K562 (cell line): ENCODE measurements at regions not wholly inside any gene's neighbourhood (a gene's known extent, or its start where the extent isn't known, plus 50 kb on each side); places are given as distances from the start of the nearest gene placed in this dataset.

ENCODE experiments used
- ATAC-seq: fragments of 200-7000 bp; cut with Tn5 transposase; 3 replicates; pipeline ENCODE4 v1.9.1; 2020; ENCODE audit warnings: moderate library complexity
- BruUV-seq: library from RNA; stranded (reverse); fragments of 400-500 nt; replicated peaks from 2 replicates; lab custom pipeline; 2021; lab: Mats Ljungman, UMichigan
- CTCF ChIA-PET: fragments of 300-600 bp; formaldehyde crosslinking; extraction: SDS; loops from one replicate; lab custom pipeline; 2021; ENCODE audit warnings: low intra/inter-chr PET ratio; lab: Yijun Ruan, JAX
- POLR2A ChIA-PET: fragments of 300-600, 350-650 bp; sonication (Branson Sonifier 250); formaldehyde crosslinking; extraction: SDS; loops from one replicate; lab custom pipeline; 2021; ENCODE audit warnings: antibody characterized with exemption, inconsistent platforms; lab: Yijun Ruan, JAX
- DNase-seq, 4 experiments: peaks; one replicate each; pipeline versions ENCODE4 v3.0.0 to v3.0.0-alpha.2; 2011 to 2018; ENCODE audit warnings: low spot score in 3 of 4, mixed read lengths in 3 of 4; ENCODE audit errors: extremely low read depth in 1 of 4
- FAIRE-seq: peaks from 2 replicates; lab custom pipeline; 2011; peaks lifted over from hg19 to GRCh38; lab: Jason Lieb, UNC
- H2AFZ ChIP-seq: 2 replicates; pipeline ENCODE4 v1.6.0; 2011; ENCODE audit warnings: low read depth, low read length, control low read depth, inconsistent platforms
- H3K27ac ChIP-seq: fragments of 200-600 bp; 3 replicates; pipeline ENCODE4 v1.8.0; 2011; ENCODE audit warnings: low read depth, mild to moderate bottlenecking, control low read depth, inconsistent platforms, low read length, moderate library complexity, mixed read lengths; ENCODE audit errors: extremely low read depth
- H3K27me3 ChIP-seq, 2 experiments: fragments of 300-600 bp in 1 of 2; 2 replicates in 1 of 2; 3 replicates in 1 of 2; pipeline versions ENCODE4 v1.6.0 to v1.8.0; 2011; ENCODE audit warnings: inconsistent platforms in 2 of 2, low read length in 2 of 2, mild to moderate bottlenecking in 1 of 2, mixed read lengths in 1 of 2, moderate library complexity in 1 of 2; ENCODE audit not compliant: control insufficient read depth in 2 of 2, insufficient read depth in 2 of 2
- H3K36me3 ChIP-seq: fragments of 300-600 bp; 3 replicates; pipeline ENCODE4 v1.8.0; 2011; ENCODE audit warnings: mild to moderate bottlenecking, low read length, inconsistent platforms; ENCODE audit not compliant: control insufficient read depth, insufficient read depth
- H3K4me1 ChIP-seq, 2 experiments: fragments of 200-600 bp in 1 of 2; replicated peaks in 1 of 2; 2 replicates in 1 of 2; 3 replicates in 1 of 2; pipeline versions ENCODE4 v1.5.1 to v1.8.0; 2011; ENCODE audit warnings: inconsistent platforms in 2 of 2, low read length in 2 of 2, mild to moderate bottlenecking in 1 of 2, mixed read lengths in 1 of 2, moderate library complexity in 1 of 2; ENCODE audit not compliant: control insufficient read depth in 2 of 2, insufficient read depth in 2 of 2
- H3K4me2 ChIP-seq: 2 replicates; pipeline ENCODE4 v1.6.1; 2011; ENCODE audit warnings: low read length, control low read depth, inconsistent platforms, mixed read lengths; ENCODE audit not compliant: insufficient read depth
- H3K4me3 ChIP-seq: fragments of 200-600 bp; sonication (generic), shearing (Covaris generic); 2 replicates; pipeline ENCODE4 v1.5.1; 2016; ENCODE audit warnings: control low read depth, inconsistent platforms
- H3K79me2 ChIP-seq: fragments of 200-600 bp; 3 replicates; pipeline ENCODE4 v1.8.0; 2011; ENCODE audit warnings: low read length, inconsistent platforms; ENCODE audit not compliant: control insufficient read depth, insufficient read depth
- H3K9ac ChIP-seq, 2 experiments: 2 replicates each; pipeline versions ENCODE4 v1.6.0 to v1.6.1; 2011; ENCODE audit warnings: low read depth in 2 of 2, low read length in 2 of 2, control low read depth in 1 of 2, inconsistent platforms in 1 of 2, mild to moderate bottlenecking in 1 of 2, mixed read lengths in 1 of 2; ENCODE audit not compliant: insufficient read depth in 1 of 2
- H3K9me1 ChIP-seq: one replicate; pipeline ENCODE4 v1.6.0; 2011; ENCODE audit warnings: inconsistent platforms, mild to moderate bottlenecking, low read length, moderate library complexity; ENCODE audit not compliant: control insufficient read depth, insufficient read depth
- H3K9me3 ChIP-seq: replicated peaks from 2 replicates; pipeline ENCODE4 v1.5.1; 2011; ENCODE audit warnings: low read depth, low read length, inconsistent platforms; ENCODE audit not compliant: control insufficient read depth, insufficient read depth
- H4K20me1 ChIP-seq: replicated peaks from 2 replicates; pipeline ENCODE4 v1.6.1; 2011; ENCODE audit warnings: low read length, inconsistent platforms, mixed read lengths; ENCODE audit not compliant: control insufficient read depth, insufficient read depth
- CSDE1 ChIP-seq, 2 experiments: fragments of 450-650 bp; IDR thresholded peaks; 2 replicates each; pipeline ENCODE4 v1.6.1; 2016; ENCODE audit warnings: mild to moderate bottlenecking in 1 of 2
- SREBF1 ChIP-seq: fragments of 150-350 bp; IDR thresholded peaks from 2 replicates; pipeline ENCODE4 v1.6.1; 2014; ENCODE audit warnings: antibody characterized with exemption, low read depth, low read length, borderline replicate concordance
- TRIM24 ChIP-seq, 2 experiments: fragments of 450-650 bp; IDR thresholded peaks; 2 replicates each; pipeline ENCODE4 v1.6.1; 2016
- WGBS: fragments of 100-300 bp; shearing (Covaris generic); methylation state at CpG from one replicate; pipeline ENCODE4 v1.1.6; 2016; ENCODE audit warnings: low coverage, mixed read lengths; ENCODE audit not compliant: insufficient coverage; ENCODE audit errors: missing lambda C conversion rate; 5-methylcytosine and 5-hydroxymethylcytosine counted together
- in situ Hi-C: fragments of 300-500 bp; cut with MboI; formaldehyde crosslinking; loops from 4 replicates; pipeline ENCODE4 v1.15.0; 2018; ENCODE audit warnings: inconsistent platforms, mixed read lengths
- intact Hi-C: fragments of 100-400 bp; cut with micrococcal nuclease; formaldehyde crosslinking; loops from 2 replicates; pipeline ENCODE4 v1.14.2; 2022
- TF ChIP-seq, protein P1 (sequence below), 2 experiments: fragments of 450-650 bp in 1 of 2; IDR thresholded peaks; 2 replicates each; pipeline ENCODE4 v1.6.1; 2011 to 2017; ENCODE audit warnings: low read depth in 2 of 2, antibody characterized with exemption in 1 of 2, borderline replicate concordance in 1 of 2, low read length in 1 of 2, mild to moderate bottlenecking in 1 of 2, mixed read lengths in 1 of 2; ENCODE audit not compliant: control insufficient read depth in 1 of 2
- TF ChIP-seq, protein P2 (sequence below): fragments of 250-450 bp; sonication (Bioruptor Pico); IDR thresholded peaks from 2 replicates; pipeline ENCODE4 v1.5.0; 2021; ENCODE audit warnings: mild to moderate bottlenecking, moderate library complexity
- TF ChIP-seq, protein P3 (sequence below): sonication (generic); formaldehyde crosslinking; IDR thresholded peaks from 2 replicates; pipeline ENCODE4 v1.8.1; 2022; ENCODE audit warnings: missing genetic modification reagents

DNA sequence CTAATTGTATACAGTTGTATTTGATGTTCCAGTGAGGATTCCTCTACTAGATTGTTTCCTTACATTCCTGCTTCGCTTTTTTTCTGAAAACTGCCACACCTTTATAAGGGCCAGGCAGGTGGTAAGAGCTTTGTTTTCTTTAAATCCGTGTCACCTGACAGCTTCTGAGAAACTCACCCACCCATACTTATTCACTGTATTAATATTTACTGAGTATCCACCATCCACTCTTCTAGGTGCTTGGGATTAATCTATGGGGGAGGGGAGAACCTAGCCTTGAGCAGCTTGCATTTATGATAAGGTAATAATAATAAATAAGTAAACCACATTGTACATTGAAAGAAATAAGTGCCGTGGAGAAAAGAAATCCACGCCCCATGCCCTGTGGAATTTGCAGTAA is 174.7 kb upstream of the AGAP1 start:
- no peak for TF ChIP-seq CSDE1 (IDR thresholded peaks at IDR 0.05)
- TF ChIP-seq, protein P1, sequence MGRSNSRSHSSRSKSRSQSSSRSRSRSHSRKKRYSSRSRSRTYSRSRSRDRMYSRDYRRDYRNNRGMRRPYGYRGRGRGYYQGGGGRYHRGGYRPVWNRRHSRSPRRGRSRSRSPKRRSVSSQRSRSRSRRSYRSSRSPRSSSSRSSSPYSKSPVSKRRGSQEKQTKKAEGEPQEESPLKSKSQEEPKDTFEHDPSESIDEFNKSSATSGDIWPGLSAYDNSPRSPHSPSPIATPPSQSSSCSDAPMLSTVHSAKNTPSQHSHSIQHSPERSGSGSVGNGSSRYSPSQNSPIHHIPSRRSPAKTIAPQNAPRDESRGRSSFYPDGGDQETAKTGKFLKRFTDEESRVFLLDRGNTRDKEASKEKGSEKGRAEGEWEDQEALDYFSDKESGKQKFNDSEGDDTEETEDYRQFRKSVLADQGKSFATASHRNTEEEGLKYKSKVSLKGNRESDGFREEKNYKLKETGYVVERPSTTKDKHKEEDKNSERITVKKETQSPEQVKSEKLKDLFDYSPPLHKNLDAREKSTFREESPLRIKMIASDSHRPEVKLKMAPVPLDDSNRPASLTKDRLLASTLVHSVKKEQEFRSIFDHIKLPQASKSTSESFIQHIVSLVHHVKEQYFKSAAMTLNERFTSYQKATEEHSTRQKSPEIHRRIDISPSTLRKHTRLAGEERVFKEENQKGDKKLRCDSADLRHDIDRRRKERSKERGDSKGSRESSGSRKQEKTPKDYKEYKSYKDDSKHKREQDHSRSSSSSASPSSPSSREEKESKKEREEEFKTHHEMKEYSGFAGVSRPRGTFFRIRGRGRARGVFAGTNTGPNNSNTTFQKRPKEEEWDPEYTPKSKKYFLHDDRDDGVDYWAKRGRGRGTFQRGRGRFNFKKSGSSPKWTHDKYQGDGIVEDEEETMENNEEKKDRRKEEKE (IDR thresholded peaks at IDR 0.05; ENCODE audit: borderline replicate concordance in 1 of 2, control insufficient read depth in 1 of 2, low read depth in 2 of 2, low read length in 1 of 2): no peak
- no peak for TF ChIP-seq TRIM24 (IDR thresholded peaks at IDR 0.05)
- TF ChIP-seq SREBF1: no peak
- TF ChIP-seq, protein P2, sequence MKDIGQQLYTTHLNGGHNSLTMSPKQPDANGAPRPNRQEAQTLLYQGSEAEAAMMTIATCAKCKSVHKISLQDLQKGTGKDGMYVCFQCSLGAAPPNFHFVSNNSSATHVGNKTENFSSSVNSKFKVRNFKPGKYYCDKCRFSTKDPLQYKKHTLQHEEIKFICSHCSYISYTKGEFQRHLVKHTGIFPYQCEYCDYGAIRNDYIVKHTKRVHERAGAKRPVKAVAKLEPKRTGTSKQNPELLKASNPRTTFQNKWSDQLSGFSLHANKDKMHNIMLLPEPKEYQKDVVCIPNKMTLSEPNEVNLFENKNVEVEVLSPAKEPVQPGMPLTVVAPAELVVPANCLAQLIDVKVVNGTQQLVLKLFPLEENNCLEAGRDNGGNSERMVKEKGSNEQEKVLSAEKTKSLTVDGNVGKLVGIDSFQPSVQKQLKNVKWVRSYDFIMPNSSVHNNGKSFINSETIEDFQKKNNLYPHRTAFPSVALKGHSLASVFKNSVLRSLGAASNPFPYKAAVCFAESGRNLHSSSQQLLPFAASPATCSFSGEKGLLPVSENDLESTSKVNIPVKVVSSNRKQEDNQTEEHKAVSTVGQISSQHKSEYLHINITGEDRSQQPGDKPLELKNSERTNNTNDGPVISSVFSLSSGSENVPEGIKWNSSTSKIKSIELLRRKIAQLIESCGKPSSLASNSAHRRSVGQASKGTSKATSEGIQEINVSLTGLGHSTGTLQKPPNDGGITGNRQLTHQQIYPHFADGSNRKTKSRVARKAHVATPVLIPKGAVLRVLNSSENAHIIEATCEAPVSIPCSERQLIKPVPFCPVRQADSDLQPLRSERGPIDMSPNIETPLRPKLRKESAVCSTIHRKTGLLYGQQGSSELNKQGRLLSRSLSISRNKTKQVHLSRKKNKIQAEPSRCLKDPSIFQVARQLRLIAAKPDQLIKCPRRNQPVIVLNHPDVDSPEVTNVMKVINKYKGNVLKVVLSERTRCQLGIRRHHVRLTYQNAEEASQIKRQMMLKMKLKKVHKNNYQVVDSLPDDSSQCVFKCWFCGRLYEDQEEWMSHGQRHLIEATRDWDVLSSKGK (CRISPR knock-in tag): no peak
- TF ChIP-seq, protein P3, sequence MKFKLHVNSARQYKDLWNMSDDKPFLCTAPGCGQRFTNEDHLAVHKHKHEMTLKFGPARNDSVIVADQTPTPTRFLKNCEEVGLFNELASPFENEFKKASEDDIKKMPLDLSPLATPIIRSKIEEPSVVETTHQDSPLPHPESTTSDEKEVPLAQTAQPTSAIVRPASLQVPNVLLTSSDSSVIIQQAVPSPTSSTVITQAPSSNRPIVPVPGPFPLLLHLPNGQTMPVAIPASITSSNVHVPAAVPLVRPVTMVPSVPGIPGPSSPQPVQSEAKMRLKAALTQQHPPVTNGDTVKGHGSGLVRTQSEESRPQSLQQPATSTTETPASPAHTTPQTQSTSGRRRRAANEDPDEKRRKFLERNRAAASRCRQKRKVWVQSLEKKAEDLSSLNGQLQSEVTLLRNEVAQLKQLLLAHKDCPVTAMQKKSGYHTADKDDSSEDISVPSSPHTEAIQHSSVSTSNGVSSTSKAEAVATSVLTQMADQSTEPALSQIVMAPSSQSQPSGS (CRISPR knock-in tag): no peak
- Histone ChIP-seq H4K20me1 (no peaks in the 10 kb centered on the region), H3K9ac (no peak overlapping the region), H3K79me2 (no peaks in the 10 kb centered on the region), H3K4me1 (no peaks in the 10 kb centered on the region; a peak in 1 of 5 replicates), H3K4me3 (no peak overlapping the region), H3K9me3 (no peaks in the 10 kb centered on the region), H2AFZ (no peak overlapping the region), H3K4me2 (no peak overlapping the region), H3K27me3 (peaks cover 5 to 42% of the 10 kb centered on the region in 2 experiments; a peak in 4 of 5 replicates), H3K9me1 (no peaks in the 10 kb centered on the region), H3K27ac (no peak overlapping the region), H3K36me3 (no peaks in the 10 kb centered on the region)
- ATAC-seq (no peak), DNase-seq (no peak), FAIRE-seq (no peak)
- POLR2A ChIA-PET: no interaction called here
- WGBS: 6% methylated on average over 4 of the region's 4 CpGs
- BruUV-seq: no TSS peak
- CTCF ChIA-PET: no interaction called here
- intact Hi-C loops (no loop called here), in situ Hi-C loops (no loop called here)
